SH-SY5Y (cell line): ENCODE measurements at regions not wholly inside any gene's neighbourhood (a gene's known extent, or its start where the extent isn't known, plus 50 kb on each side); places are given as distances from the start of the nearest gene placed in this dataset.

Experiments used
- GATA2 ChIP-seq: IDR thresholded peaks from 2 replicates; pipeline ENCODE4 v1.6.1; 2011; ENCODE audit warnings: mild to moderate bottlenecking, low read depth, low read length
- GATA3 ChIP-seq: IDR thresholded peaks from 2 replicates; pipeline ENCODE4 v1.6.1; 2011; ENCODE audit warnings: low read depth, mild to moderate bottlenecking, low read length, moderate library complexity

DNA sequence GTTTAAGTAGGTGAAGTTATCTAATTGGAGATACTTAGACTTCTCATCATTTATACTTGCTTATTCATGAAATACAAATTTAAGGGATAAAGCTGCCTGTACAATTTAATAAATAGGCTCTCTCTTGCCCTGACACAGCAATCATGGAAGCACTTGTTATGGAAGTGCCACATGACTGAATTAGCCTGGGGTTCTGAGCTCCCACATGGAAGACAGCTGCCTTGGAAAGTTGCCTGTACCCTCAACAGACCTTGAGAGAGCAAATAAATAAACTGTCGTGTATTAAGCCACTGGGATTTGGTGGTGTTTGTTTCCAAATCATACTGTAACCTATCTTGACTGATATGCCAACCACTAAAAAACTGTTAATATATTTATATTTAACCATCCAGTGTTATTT is 87.0 kb upstream of the RSPO3 start:
- no peak for TF ChIP-seq GATA3
- no peak for TF ChIP-seq GATA2
